H9 (cell line): ENCODE measurements at regions not wholly inside any gene's neighbourhood (a gene's known extent, or its start where the extent isn't known, plus 50 kb on each side); places are given as distances from the start of the nearest gene placed in this dataset.

Experiments used
- DNase-seq: peaks from one replicate; pipeline ENCODE4 v3.0.0-alpha.2; 2017
- H2AFZ ChIP-seq: one replicate; pipeline ENCODE4 v1.6.1; 2013; ENCODE audit warnings: mild to moderate bottlenecking, low read length, control low read depth, moderate library complexity
- H2AK5ac ChIP-seq: 2 replicates; pipeline ENCODE4 v1.6.1; 2013; ENCODE audit warnings: low read length, control low read depth, mixed read lengths; ENCODE audit not compliant: insufficient read length
- H2BK120ac ChIP-seq: one replicate; pipeline ENCODE4 v1.6.1; 2013; ENCODE audit warnings: low read depth, mild to moderate bottlenecking, low read length, control low read depth, inconsistent platforms; ENCODE audit not compliant: poor library complexity, severe bottlenecking
- H2BK12ac ChIP-seq: 2 replicates; pipeline ENCODE4 v1.6.1; 2013; ENCODE audit warnings: low read length, control low read depth, mixed read lengths, low read depth; ENCODE audit not compliant: insufficient read length
- H2BK15ac ChIP-seq: 2 replicates; pipeline ENCODE4 v1.6.1; 2013; ENCODE audit warnings: low read depth, low read length, control low read depth
- H2BK20ac ChIP-seq: one replicate; pipeline ENCODE4 v1.6.1; 2013; ENCODE audit warnings: low read depth, mild to moderate bottlenecking, low read length, control low read depth, inconsistent platforms; ENCODE audit not compliant: poor library complexity, severe bottlenecking
- H2BK5ac ChIP-seq: 2 replicates; pipeline ENCODE4 v1.6.1; 2013; ENCODE audit warnings: low read length, control low read depth, mixed read lengths; ENCODE audit not compliant: insufficient read length
- H3K14ac ChIP-seq: 2 replicates; pipeline ENCODE4 v1.6.1; 2013; ENCODE audit warnings: low read length, control low read depth; ENCODE audit not compliant: insufficient read depth
- H3K18ac ChIP-seq: 2 replicates; pipeline ENCODE4 v1.6.1; 2013; ENCODE audit warnings: low read depth, mild to moderate bottlenecking, mixed read lengths, low read length, control low read depth; ENCODE audit not compliant: insufficient read length
- H3K23ac ChIP-seq: 2 replicates; pipeline ENCODE4 v1.6.1; 2013; ENCODE audit warnings: low read length, control low read depth, mixed read lengths, low read depth; ENCODE audit not compliant: insufficient read length
- H3K23me2 ChIP-seq: 2 replicates; pipeline ENCODE4 v1.6.1; 2013; ENCODE audit warnings: low read depth, mild to moderate bottlenecking, mixed read lengths, low read length, control low read depth; ENCODE audit not compliant: insufficient read length, poor library complexity, severe bottlenecking
- H3K27ac ChIP-seq: 2 replicates; pipeline ENCODE4 v1.5.1; 2013; ENCODE audit warnings: low read length, control low read depth, mixed read lengths, low read depth; ENCODE audit not compliant: insufficient read length
- H3K27me3 ChIP-seq: 2 replicates; pipeline ENCODE4 v1.6.1; 2013; ENCODE audit warnings: low read length, control low read depth, inconsistent platforms; ENCODE audit not compliant: insufficient read depth
- H3K4ac ChIP-seq: 2 replicates; pipeline ENCODE4 v1.6.1; 2013; ENCODE audit warnings: low read depth, mild to moderate bottlenecking, control low read depth, inconsistent platforms, low read length, moderate library complexity
- H3K4me1 ChIP-seq: 2 replicates; pipeline ENCODE4 v1.6.1; 2013; ENCODE audit warnings: low read length, control low read depth, inconsistent platforms; ENCODE audit not compliant: insufficient read depth
- H3K4me2 ChIP-seq: 2 replicates; pipeline ENCODE4 v1.6.1; 2013; ENCODE audit warnings: low read length, control low read depth, mixed read lengths; ENCODE audit not compliant: insufficient read length, insufficient read depth
- H3K56ac ChIP-seq: 2 replicates; pipeline ENCODE4 v1.6.1; 2013; ENCODE audit warnings: low read depth, mild to moderate bottlenecking, mixed read lengths, low read length, control low read depth; ENCODE audit not compliant: insufficient read length
- H3K79me1 ChIP-seq: 2 replicates; pipeline ENCODE4 v1.6.1; 2013; ENCODE audit warnings: low read depth, mild to moderate bottlenecking, moderate library complexity, low read length, control low read depth, inconsistent platforms; ENCODE audit not compliant: insufficient read depth, poor library complexity, severe bottlenecking
- H3K79me2 ChIP-seq: 2 replicates; pipeline ENCODE4 v1.6.1; 2013; ENCODE audit warnings: low read length, control low read depth, inconsistent platforms; ENCODE audit not compliant: insufficient read depth
- H3K9ac ChIP-seq: 2 replicates; pipeline ENCODE4 v1.6.1; 2013; ENCODE audit warnings: low read length, control low read depth, mixed read lengths; ENCODE audit not compliant: insufficient read length; ENCODE audit errors: extremely low read depth
- H3K9me3 ChIP-seq: one replicate; pipeline ENCODE4 v1.6.1; 2013; ENCODE audit warnings: low read depth, low read length, inconsistent platforms; ENCODE audit not compliant: control insufficient read depth
- H3T11ph ChIP-seq: one replicate; pipeline ENCODE4 v1.6.1; 2013; ENCODE audit warnings: mild to moderate bottlenecking, low read length, control low read depth, inconsistent platforms
- H4K20me1 ChIP-seq: one replicate; pipeline ENCODE4 v1.6.1; 2013; ENCODE audit not compliant: control insufficient read depth, insufficient read length, insufficient read depth
- H4K5ac ChIP-seq: 2 replicates; pipeline ENCODE4 v1.6.1; 2013; ENCODE audit warnings: low read depth, mild to moderate bottlenecking, mixed read lengths, low read length, control low read depth; ENCODE audit not compliant: insufficient read length
- H4K8ac ChIP-seq: replicated peaks from 2 replicates; pipeline ENCODE4 v1.6.1; 2013; ENCODE audit warnings: low read length, control low read depth, mixed read lengths, low read depth; ENCODE audit not compliant: insufficient read length
- H4K91ac ChIP-seq: 2 replicates; pipeline ENCODE4 v1.6.1; 2013; ENCODE audit warnings: low read depth, mild to moderate bottlenecking, moderate library complexity, mixed read lengths, low read length, control low read depth; ENCODE audit not compliant: insufficient read length
- H3K27ac Mint-ChIP-seq, 3 experiments: 2 replicates in 2 of 3; 3 replicates in 1 of 3; pipeline ENCODE4 v1.8.0; 2020 to 2021; ENCODE audit warnings: mixed read lengths in 3 of 3, mild to moderate bottlenecking in 1 of 3, moderate library complexity in 1 of 3
- H3K27me3 Mint-ChIP-seq: 2 replicates; pipeline ENCODE4 v1.8.0; 2021; ENCODE audit warnings: low read depth, mild to moderate bottlenecking, moderate library complexity, mixed read lengths
- H3K36me3 Mint-ChIP-seq, 3 experiments: 2 replicates in 2 of 3; 3 replicates in 1 of 3; pipeline ENCODE4 v1.8.0; 2020 to 2021; ENCODE audit warnings: low read depth in 3 of 3, mixed read lengths in 3 of 3; ENCODE audit not compliant: insufficient read depth in 1 of 3
- H3K4me1 Mint-ChIP-seq, 2 experiments: 2 replicates each; pipeline ENCODE4 v1.8.0; 2020; ENCODE audit warnings: mixed read lengths in 2 of 2
- H3K4me3 Mint-ChIP-seq, 2 experiments: 2 replicates in 1 of 2; 3 replicates in 1 of 2; pipeline ENCODE4 v1.8.0; 2020 to 2021; ENCODE audit warnings: mild to moderate bottlenecking in 2 of 2, mixed read lengths in 2 of 2, moderate library complexity in 1 of 2
- H3K9me3 Mint-ChIP-seq, 2 experiments: 2 replicates in 1 of 2; 3 replicates in 1 of 2; pipeline ENCODE4 v1.8.0; 2020; ENCODE audit warnings: mild to moderate bottlenecking in 2 of 2, mixed read lengths in 2 of 2, moderate library complexity in 1 of 2
- CTCF ChIP-seq: fragments of 200-600 bp; sonication (generic); conservative IDR thresholded peaks from 3 replicates; pipeline ENCODE4 v1.8.0; 2021; ENCODE audit warnings: antibody characterized with exemption, mild to moderate bottlenecking

DNA sequence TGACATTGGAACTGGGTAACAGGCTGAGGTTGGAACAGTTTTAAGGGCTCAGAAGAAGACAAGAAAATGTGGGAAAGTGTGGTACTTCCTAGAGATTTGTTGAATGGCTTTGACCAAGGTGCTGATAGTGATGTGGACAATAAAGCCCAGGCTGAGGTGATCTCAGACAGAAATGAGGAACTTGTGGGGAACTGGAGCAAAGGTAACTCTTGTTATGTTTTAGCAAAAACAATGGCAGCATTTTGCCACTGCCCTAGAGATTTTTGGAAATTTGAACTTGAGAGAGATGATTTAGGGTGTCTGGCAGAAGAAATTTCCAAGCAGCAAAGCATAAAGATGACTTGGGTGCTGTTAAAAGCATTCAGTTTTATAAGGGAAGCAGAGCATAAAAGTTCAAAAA lies 474.7 kb upstream of the ADGRB3 start:
- Histone ChIP-seq H2BK15ac (no peak overlapping the region), H2AK5ac (no peak overlapping the region), H3K23me2 (no peaks in the 10 kb centered on the region), H2BK12ac (no peak overlapping the region), H3K79me1 (no peaks in the 10 kb centered on the region), H4K20me1 (no peaks in the 10 kb centered on the region), H4K91ac (no peak overlapping the region), H3T11ph (no peak overlapping the region), H2BK120ac (no peak overlapping the region), H3K14ac (no peak overlapping the region), H3K9ac (no peak overlapping the region), H3K23ac (no peak overlapping the region), H4K5ac (no peak overlapping the region), H3K9me3 (peaks cover 6% of the 10 kb centered on the region), H3K18ac (no peak overlapping the region), H3K4me1 (no peaks in the 10 kb centered on the region), H3K79me2 (no peaks in the 10 kb centered on the region), H3K27me3 (no peaks in the 10 kb centered on the region), H2BK5ac (no peak overlapping the region), H4K8ac (no peak overlapping the region), H2BK20ac (no peak overlapping the region), H3K27ac (no peak overlapping the region), H3K56ac (no peak overlapping the region), H3K4me2 (no peak overlapping the region), H2AFZ (no peak overlapping the region), H3K4ac (no peak overlapping the region)
- Mint-ChIP-seq H3K27me3 (no peaks in the 10 kb centered on the region; the same call in 1 of the 2 replicates), H3K36me3 (peaks cover 12 to 25% (median 18%) of the 10 kb centered on the region in 3 experiments), H3K9me3 (peaks cover 19 to 24% of the 10 kb centered on the region in 2 experiments), H3K4me3 (no peak overlapping the region), H3K27ac (no peak overlapping the region; a peak in 1 of 7 replicates), H3K4me1 (no peaks in the 10 kb centered on the region)
- TF ChIP-seq CTCF, result no peak
- DNase-seq, result no peak
